HG03565 (cell line): ENCODE measurements at regions not wholly inside any gene's neighbourhood (a gene's known extent, or its start where the extent isn't known, plus 50 kb on each side); places are given as distances from the start of the nearest gene placed in this dataset.

Experiments used
- ATAC-seq: cut with Tn5 transposase; IDR thresholded peaks from one replicate; pipeline ENCODE4 v1.9.1; 2021; ENCODE audit warnings: mild to moderate bottlenecking, moderate library complexity; ENCODE audit not compliant: unreplicated experiment

DNA sequence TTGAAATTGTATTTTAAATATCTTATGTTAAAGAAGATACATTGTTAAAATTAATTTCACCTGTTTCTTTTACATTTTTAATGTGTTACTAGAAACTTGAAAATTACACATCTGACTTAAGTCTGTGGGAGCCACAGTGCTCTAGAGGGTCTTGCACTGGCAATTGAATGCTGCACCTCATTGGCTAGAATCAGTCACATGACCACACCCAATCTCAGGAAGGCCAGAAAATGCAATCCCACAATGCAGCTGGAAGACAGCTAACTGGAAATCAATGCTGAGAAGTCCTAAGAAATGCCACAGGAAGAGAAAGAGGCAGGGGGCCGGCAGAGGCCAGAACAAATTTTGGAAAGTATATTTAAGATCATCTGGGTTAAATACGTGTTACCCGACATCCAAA, 189.2 kb upstream of the POU3F3 start:
- no peak for ATAC-seq

DNA sequence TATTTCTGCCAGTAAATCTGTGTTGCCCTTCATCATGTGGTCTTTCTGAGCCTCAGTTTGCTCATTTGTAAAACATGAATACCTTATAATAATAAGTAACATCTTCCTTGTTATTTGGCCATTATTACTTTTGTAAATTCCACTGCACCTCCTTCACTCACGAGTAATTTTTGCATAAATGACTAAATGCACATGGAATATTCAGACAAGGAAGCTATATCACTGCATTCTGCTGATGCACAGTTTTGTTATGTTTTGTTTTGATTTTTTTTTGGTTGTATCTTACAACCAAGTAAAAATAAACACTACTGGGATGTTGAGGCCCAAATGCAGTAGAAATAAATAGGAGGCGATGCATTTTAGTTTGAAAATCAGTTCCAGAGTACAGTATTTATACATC, 185.3 kb upstream of the POU3F3 start:
- ATAC-seq, result no peak

DNA sequence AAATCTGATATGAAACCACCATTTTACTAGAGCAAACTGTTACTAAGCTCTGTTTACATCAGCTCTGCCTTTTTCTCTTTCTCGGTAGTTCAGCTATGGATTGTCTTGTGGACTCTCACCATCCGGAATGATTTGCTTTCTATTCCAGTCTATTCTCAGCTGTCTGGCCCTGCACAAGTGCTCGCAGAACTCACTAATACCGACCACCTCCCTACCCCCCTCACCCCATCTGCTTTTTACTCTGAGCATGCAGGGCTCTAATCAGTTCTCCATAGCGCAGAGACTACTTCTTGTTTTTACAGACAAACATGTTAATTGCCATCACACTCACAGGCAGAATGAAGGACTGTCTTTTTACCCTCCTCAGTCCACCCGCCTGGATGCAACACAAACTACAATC, 180.7 kb upstream of the POU3F3 start:
- no peak for ATAC-seq

DNA sequence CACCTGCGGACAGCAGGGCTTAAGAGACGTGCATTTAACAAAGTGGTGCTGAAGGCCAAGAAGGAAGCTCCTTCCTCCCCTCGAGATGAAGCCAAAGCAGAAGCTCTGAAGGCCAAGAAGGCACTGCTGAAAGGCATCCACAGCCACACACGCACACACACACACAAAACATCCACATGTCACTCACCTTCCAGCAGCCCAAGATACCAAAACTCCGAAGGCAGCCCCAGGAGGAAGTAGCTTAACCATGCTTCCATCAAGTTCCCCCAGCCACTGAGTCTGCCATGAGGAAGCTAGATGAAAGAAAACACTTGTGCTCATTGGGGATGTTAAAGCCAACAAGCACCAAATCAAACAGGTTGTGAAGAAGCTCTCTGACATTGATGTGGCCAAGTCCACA, 175.7 kb upstream of the POU3F3 start:
- no peak for ATAC-seq

DNA sequence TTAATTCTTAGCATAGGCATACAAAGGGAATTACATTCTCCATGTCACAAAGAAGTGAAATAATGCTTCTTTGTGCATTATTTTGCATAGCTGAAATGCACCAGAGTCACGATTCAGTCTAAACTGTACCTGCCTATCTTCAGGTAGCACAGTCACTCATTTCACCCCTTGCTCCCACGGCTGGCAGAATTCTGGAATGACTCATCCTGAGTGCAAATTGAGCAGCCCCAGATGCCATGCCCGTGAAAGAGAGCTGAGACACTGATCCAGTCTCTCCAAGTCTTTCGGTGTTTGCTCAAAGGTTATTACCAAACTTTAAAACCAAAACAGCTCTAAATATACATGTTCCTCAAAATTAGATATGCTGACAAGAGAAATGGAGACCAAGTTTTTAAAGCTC, 168.3 kb upstream of the POU3F3 start:
- ATAC-seq, result no peak

DNA sequence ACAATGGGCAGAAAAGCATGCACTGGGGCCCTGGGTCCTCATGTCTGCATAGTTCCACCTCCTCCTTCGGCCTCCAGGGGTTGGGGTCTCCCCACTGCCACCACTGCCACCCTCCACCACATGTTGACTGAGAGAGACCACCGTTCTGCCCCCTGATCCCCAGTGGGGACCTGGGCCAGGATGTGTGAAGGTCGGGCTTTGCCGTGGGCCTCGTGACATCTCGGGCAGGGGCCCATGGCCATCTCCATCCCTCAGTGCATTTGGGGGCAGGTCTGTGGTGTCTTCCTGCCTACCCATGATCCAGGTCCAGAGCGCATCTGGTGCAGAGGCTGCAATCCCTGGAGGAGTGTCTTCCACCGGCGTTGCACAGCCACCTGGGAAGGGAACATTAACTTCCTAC, 166.8 kb upstream of the POU3F3 start:
- no peak for ATAC-seq

DNA sequence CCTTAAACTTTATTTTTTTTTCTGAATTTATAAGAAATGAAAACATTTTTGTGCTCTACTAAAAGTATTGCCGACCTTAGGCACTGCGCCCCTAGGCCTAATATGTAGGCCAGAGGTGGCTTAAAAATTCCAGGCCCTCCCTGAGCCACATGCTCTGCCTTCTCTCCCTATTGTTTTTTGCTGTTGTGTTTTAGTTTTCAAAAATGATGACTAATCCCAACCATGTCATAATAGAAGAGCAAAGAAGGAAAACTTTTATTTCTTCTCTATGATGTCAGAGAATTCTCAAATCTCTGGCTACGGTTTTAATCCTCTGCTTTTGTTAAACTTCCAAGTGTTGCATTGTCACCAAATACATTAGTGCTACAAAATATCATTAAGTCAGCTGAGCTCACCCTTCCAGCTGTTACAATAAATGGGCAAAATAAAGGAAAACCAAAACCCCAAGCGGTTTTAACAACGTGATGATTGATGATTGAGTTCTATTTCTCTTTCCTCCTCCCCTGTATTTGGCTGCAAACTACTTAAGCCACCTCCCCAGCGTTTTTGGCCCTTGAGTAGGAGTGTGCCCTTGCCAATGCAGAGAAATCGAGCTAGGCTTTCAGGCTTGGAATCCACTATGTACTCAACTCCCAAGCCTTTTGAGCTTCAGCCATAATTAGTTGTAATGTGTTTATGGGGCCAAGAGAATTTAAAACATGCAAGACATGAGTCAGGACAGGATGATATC, 163.5 kb upstream of the POU3F3 start:
- no peak for ATAC-seq

DNA sequence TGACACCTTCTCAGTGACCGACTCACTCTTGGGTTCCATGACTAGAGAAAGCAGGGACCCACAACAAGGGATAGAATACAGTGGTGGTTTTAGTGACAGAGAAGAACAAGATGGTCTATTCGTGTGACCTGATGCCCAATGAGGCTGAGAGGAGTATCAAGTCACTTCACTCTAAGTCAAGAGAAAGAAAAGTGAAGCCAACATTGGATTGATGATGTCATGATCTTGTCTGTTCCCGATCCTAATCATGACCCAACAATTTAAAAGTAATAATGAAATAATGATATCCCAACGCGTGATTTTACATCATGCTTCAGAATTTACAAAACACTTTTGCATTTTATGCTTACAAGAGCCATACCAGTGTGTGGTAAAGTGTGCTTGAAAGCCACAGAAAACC, 155.6 kb upstream of the POU3F3 start:
- no peak for ATAC-seq

DNA sequence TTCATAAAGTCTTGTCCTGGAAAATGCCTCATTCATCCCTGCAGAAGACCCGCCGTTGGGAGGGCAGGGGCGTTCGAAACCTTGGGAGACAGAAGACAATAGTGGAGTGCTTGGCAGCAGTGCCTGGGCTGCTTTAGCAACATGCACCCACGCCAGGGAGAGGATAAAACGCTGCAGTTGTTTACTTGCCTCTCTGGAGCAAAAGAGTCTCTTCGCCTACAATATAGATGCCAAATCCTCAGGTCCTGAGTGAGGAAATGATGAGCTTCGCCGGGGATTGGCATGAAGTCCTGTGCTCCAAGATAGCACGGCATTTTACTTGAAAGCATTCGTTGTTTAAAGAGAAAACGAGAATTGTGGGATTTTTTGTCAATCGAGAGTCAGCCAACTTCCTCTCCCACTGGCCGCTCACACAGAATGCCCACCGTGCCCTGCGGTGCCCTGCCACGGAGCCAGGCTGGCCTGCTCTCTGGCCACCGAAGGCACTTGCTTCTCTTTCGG, 152.5 kb upstream of the POU3F3 start:
- ATAC-seq, result no peak

DNA sequence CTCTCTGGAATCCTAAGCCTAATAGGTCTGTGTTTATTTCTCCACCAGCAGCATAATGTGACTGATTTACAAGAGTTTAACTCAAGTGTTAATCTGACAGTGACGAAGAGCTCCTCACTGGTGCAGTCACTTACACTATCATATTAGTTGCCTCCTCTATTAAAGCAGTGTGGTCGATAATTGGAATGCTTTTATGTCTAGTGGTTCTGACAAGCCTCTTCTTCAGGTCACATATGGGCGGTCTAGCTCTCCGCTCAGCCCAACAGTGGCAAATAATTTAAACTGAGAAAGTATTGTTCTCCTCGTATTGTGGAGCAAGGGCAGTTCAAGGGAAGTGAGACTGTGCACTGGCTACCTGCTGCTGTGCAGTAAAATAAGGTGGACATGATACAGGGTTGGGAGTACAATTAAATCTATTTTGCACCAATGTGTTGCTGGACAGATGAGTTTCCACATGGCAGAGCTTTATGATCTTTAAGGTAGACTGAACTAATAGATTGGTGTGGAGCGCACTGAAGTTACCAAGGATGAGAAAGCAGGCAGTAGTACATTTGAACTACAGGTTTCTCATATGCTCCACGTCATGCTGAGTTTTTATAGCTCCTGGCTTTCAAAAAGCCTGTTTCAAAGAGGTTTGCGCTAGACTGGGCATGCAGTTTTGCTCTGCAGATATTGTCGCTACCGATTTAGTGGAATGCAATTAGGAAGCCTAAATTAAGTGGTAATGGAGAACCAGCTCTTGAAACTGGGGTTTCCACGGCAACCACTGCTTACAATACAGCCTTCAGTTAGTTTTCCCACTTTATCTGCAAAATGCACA, 151.7 kb upstream of the POU3F3 start:
- ATAC-seq, result no peak

DNA sequence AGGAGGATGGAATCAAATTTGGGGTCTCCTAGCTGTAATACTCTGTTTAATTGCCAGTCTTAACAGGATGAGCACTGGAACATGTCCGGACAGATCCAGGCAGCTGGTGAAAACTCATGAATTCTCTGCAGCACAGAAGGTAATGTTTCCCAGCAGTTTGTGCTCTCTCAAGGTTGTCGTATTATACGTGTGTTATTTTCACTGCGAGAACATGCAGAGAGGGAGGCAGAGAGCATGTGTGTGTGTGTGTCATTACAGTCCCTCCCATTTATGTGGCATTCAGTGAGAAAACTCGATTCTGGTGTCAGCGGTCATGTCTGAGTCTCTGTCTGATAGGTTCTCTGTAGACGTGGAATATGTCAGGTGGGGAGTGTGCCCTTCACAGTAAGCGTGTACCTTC, 150.2 kb upstream of the POU3F3 start:
- ATAC-seq, result no peak

DNA sequence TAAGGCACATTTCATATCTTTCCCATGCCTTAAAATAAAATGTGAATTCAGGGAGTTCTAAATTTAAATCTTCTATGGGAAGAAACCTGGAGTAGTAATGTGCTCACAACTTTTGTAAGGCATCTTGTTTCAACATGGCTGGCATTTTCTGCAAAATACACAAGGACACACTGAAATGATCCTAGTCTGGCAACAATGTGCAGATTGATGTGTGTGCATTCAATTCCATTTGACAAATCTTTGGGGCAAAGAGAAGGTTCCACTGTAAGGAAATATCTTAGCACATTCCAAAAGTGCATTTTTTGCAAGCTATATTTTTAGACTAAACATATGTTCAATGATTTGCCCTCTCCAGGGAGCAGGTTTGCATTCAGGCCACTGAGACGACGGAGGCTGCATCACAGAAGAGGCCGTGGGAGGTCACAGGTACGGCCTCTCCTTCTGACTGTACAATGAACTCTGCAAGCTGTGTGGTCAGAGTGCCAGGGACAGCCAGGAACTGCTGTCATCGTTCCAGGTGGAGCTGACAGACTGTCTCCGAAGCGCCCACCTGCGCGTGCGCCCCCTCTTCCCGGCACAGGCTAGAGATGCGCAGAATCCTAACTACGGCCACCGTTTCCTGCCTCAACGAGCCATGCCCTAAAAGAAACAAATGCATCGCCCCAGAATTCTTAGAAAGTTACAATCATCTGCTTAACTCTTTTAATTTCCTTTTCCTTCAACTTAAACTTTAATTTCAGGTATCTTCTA, 149.2 kb upstream of the POU3F3 start:
- no peak for ATAC-seq

DNA sequence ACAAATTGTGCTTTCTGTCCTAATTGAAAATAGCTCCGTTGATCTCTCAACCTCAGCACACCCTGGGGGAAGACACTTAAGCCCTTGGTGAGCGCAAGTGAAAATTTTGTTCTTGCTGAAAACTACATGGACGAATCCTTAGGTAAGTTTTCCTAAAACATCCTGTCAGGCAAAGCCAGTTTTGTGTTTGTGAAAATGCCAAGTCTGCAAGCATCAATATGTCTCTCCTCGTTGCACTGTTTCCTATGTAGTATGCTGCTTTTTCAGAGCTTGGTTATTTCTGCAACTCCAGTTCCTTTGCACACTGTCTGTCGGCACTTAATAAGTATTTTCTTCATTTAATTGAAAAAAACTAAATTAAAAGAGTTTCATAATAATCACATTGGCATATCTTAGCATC, 146.9 kb upstream of the POU3F3 start:
- no peak for ATAC-seq

DNA sequence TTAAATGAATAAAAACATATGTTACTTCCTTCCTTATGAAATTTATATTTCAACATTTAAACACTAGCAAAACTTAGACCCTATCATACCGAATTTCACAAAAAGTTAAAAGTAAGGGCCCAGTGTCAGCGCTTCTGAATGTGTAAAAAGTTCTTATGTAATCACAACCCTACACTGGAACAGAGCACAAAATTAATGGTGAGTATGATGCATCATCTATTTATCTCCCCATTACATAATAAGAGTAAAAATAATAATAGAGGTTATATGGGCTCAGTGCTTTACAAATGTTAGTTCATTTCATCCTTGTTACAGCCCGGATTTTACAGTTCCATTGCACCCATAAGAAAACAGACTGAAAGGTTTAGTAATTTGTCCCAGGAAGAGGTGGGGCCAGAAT, 144.9 kb upstream of the POU3F3 start:
- no peak for ATAC-seq

DNA sequence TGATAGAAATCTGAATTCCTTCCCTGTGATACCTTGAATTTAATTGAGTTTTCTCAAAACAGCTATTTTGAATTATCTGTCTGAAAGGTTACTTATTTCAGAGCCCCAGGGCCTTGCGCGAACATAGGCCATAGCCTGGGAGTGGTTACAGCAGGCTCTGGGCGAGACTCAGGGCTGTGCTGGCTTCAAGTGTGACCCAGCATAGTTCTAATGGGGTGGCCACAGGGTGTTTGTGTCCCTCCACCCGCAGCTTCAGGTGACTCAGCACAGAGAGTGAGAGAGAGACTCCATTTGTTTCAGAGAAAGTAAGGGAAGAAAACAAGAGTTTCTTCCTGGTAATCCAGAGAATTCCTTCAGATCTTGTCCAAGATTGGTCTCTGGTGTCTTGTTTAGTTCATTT, 137.9 kb upstream of the POU3F3 start:
- no peak for ATAC-seq

DNA sequence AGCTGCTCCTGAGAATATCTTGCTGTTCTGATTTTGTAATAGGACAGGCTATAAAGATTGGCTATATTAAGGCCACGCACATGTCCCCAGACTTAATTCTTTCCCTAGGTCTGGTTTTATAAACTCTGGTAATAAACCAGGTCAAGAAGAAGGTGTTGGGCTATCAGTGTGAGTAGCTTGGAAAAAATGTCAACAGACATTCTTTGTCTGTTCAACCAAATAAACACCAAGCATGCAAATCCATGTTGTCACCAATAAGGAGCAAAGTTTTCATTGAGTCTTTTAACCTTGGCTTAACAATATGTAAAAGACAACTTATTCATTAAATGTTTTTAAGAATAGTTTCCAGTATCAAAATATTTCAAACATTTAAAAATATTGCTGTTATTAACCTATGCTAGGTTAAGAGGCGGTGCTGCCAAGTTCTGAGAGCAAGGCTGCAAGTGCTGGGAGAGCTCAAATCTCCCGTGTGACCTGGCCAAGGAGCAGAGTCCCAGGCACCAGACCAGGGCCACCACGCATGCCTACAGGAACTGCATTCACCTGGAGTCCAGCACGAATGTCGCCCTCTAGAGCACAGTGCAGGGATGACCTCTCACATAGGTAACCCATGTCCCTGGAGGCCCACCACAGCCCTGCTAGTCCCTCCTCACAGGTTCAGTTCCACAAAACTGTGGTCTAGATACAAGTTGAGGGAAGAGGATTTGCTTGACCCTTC, 120.5 kb upstream of the POU3F3 start:
- ATAC-seq, result peak; percentile 78

DNA sequence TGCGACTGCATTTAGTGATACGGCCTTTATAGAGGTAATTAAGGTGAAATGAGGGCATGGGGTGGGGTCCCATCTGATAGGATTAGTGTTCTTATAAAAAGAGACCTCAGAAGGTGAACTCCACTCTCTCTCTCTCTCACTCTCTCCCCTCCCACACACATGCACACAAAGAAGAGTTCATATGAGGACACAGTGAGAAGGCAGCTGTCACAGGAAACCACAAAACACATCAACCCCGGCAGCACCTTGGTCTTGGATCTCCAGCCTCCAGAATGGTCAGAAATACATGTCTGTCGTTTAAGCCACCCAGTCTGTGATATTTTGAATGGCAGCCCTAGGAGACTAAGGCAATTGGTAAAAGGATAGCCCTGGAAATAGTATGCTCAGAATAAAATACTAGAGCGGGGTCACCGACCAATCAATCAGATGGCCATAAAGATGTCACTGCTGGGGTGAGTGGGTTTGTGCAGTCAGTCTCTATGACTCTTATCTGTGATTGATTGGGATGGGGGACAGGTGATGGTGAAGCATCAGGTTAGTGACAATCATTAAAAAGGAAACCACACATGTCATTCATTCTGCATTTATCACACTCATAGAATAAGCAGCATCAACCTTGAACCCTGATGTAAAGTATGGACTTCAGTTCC, 118.9 kb upstream of the POU3F3 start:
- ATAC-seq, result peak; percentile 55

DNA sequence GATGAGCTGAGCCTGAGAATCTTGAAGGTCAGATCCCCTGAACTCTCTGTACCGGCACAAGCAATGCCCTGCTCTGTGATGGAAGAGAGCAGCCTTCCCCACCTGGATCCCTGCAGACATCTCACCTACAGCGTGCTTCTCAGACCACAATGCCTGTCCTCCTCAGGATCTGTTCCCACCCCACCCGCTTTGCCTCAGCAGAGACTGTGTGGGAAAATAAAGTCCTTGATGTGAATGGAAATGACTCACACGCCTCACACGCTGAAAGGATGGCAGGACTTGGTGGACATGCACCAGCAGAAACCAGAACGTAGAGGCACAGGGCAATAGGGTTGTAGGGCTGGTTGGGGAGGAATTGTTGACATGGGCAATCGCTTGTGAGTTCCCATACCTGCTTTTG, 117.9 kb upstream of the POU3F3 start:
- ATAC-seq, result no peak

DNA sequence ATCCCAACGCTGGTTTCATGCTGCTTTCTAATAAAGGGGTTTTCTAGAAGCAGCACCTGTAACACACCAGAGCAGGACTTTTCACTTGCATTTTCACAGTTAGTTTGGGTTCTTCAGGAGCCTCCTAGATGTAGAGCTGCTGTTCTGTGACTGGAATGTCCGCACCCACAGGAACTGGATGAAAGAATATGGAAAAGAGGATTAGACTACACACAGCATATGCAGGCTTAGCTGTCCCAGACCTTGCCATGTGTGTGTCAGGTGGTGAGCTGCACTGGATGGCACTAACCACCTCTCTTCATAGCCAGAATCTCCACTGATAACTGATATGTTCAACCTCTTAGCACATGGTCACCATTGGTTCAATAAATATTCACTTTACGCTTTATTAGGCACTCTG, 112.1 kb upstream of the POU3F3 start:
- ATAC-seq, result no peak

DNA sequence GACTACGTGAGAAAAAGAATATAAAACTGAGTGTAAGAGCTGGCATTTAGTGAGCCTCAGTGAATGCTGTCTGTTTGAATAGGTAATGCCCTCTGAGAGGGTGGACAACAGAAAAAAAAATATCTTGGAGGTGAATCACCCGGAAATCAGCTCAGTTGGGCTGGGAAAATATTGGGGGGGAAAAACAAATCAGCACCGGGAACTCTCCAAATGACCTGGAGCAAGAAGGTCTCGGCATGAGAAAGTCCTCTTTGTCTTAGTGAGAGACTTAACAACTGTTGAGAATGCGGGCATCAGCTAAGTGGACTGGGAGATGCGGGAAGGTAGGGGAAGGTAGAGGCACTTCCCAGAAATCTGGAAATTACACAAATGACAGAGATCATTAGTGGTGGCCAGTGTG, 109.4 kb upstream of the POU3F3 start:
- ATAC-seq, result no peak

DNA sequence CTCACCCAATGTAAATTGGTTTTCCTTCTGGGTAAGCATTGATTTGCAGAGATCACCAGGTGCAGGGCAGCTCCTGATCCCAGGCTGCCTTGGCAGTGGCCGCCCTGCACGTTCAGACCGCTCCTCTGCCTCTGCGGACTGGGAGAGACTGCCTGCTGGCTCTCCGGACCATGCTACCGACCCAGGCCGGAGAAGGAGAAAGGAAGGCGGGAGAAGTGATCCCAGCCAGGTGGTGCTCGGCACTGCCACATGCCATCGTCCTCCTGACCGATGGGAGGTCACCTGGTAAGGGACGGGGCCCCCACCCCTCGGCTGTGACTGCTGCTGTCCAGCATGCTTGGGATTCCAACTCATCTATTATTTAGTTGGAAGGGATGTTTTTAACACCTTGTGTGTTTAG, 108.1 kb upstream of the POU3F3 start:
- ATAC-seq, result no peak
